Glutamatergic neuron (in vitro differentiated cells): ENCODE measurements at regions not wholly inside any gene's neighbourhood (a gene's known extent, or its start where the extent isn't known, plus 50 kb on each side); places are given as distances from the start of the nearest gene placed in this dataset.

Experiments used
- DNase-seq: peaks from one replicate; pipeline ENCODE4 v3.0.0; 2022
- H3K27ac Mint-ChIP-seq: one replicate; pipeline ENCODE4 v1.8.0; 2020; ENCODE audit warnings: mild to moderate bottlenecking, mixed read lengths, inconsistent platforms; ENCODE audit not compliant: unreplicated experiment
- H3K27me3 Mint-ChIP-seq: one replicate; pipeline ENCODE4 v1.8.0; 2020; ENCODE audit warnings: mild to moderate bottlenecking, moderate library complexity, mixed read lengths, inconsistent platforms; ENCODE audit not compliant: unreplicated experiment
- H3K36me3 Mint-ChIP-seq: one replicate; pipeline ENCODE4 v1.8.0; 2020; ENCODE audit warnings: mild to moderate bottlenecking, mixed read lengths, inconsistent platforms; ENCODE audit not compliant: unreplicated experiment
- H3K4me1 Mint-ChIP-seq: one replicate; pipeline ENCODE4 v1.8.0; 2020; ENCODE audit warnings: mild to moderate bottlenecking, low read depth, mixed read lengths, inconsistent platforms; ENCODE audit not compliant: unreplicated experiment
- H3K4me3 Mint-ChIP-seq: one replicate; pipeline ENCODE4 v1.8.0; 2020; ENCODE audit warnings: mild to moderate bottlenecking, mixed read lengths, inconsistent platforms; ENCODE audit not compliant: unreplicated experiment
- H3K9me3 Mint-ChIP-seq: one replicate; pipeline ENCODE4 v1.8.0; 2020; ENCODE audit warnings: mild to moderate bottlenecking, moderate library complexity, mixed read lengths, inconsistent platforms; ENCODE audit not compliant: unreplicated experiment
- CTCF ChIP-seq: fragments of 200-600 bp; sonication (generic); IDR thresholded peaks from one replicate; pipeline ENCODE4 v1.5.0; 2021; ENCODE audit not compliant: partially characterized antibody, unreplicated experiment

GRCh38 chr6:25042036-25042521 lies 106.3 kb upstream of the RIPOR2 start:
- DNase-seq: peak; percentile 33
- no peaks in the 10 kb centered on the region for H3K36me3 Mint-ChIP-seq
- peaks cover 5% of the 10 kb centered on the region for H3K4me1 Mint-ChIP-seq
- peaks cover 3% of the 10 kb centered on the region for H3K27me3 Mint-ChIP-seq
- no peak overlapping the region for H3K27ac Mint-ChIP-seq
- H3K9me3 Mint-ChIP-seq: peaks cover 3% of the 10 kb centered on the region
- TF ChIP-seq CTCF: no peak
- no peak overlapping the region for H3K4me3 Mint-ChIP-seq

- TF ChIP-seq CTCF: no peak
- Mint-ChIP-seq H3K27me3 (peaks cover 3% of the 10 kb centered on the region), H3K36me3 (no peaks in the 10 kb centered on the region), H3K9me3 (peaks cover 3% of the 10 kb centered on the region), H3K27ac (no peak overlapping the region), H3K4me1 (peaks cover 5% of the 10 kb centered on the region), H3K4me3 (no peak overlapping the region)
- DNase-seq: no peak
These were observed 106.8 kb upstream of the RIPOR2 start for GRCh38 chr6:25042536-25042935.

- Mint-ChIP-seq H3K36me3 (no peaks in the 10 kb centered on the region), H3K4me3 (no peak overlapping the region), H3K4me1 (peaks cover 5% of the 10 kb centered on the region), H3K27me3 (peaks cover 3% of the 10 kb centered on the region), H3K9me3 (peaks cover 3% of the 10 kb centered on the region), H3K27ac (no peak overlapping the region)
- no peak for TF ChIP-seq CTCF
- DNase-seq: no peak
These were observed 107.4 kb upstream of the RIPOR2 start for GRCh38 chr6:25042984-25043725.

GRCh38 chr6:25043892-25044291 lies 108.1 kb upstream of the RIPOR2 start:
- Mint-ChIP-seq H3K27ac (no peak overlapping the region), H3K9me3 (peaks cover 3% of the 10 kb centered on the region), H3K27me3 (peaks cover 3% of the 10 kb centered on the region), H3K36me3 (no peaks in the 10 kb centered on the region), H3K4me1 (peaks cover 5% of the 10 kb centered on the region), H3K4me3 (no peak overlapping the region)
- no peak for TF ChIP-seq CTCF
- DNase-seq: no peak

GRCh38 chr6:25046942-25047341 lies 111.2 kb upstream of the RIPOR2 start:
- peaks cover 2% of the 10 kb centered on the region for H3K4me1 Mint-ChIP-seq
- H3K27me3 Mint-ChIP-seq: peaks cover 3% of the 10 kb centered on the region
- no peak overlapping the region for H3K27ac Mint-ChIP-seq
- TF ChIP-seq CTCF: no peak
- H3K36me3 Mint-ChIP-seq: no peaks in the 10 kb centered on the region
- no peak for DNase-seq
- H3K4me3 Mint-ChIP-seq: no peak overlapping the region
- H3K9me3 Mint-ChIP-seq: no peaks in the 10 kb centered on the region
